ENCODE measurements at regions not wholly inside any gene's neighbourhood (a gene's known extent, or its start where the extent isn't known, plus 50 kb on each side); places are given as distances from the start of the nearest gene placed in this dataset.

DNA sequence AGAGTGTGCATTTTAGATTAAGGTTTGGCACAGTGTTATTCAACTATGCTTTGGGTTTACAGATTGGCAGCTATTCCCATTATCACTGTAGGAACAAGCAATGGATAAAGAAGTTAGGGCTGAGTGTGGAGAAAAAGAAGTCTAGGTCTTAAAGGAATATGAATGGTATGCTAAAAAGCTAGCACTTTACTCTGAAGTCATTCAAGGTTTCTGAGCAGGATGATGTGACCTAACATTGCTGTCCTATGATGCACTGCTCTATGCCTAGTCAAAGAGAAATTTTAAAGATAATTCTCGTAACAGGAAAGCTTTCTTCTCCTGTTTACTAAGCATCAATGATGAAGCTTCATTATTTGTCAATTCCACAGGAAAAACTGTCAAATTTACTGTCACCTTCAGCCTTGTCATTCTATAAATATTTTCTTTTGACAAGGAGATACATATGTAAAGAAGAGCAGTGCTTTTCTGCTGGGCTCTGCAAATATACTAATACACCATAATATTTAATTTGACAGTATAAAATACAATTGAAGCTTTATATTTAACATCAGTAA is 476.1 kb upstream of the PTPRD start:
- TF ChIP-seq POLR2A (IDR thresholded peaks at IDR 0.05; ENCODE audit: low read length) (no peak), GATA1 (IDR thresholded peaks at IDR 0.05; ENCODE audit: low read depth, low read length) (no peak)

DNA sequence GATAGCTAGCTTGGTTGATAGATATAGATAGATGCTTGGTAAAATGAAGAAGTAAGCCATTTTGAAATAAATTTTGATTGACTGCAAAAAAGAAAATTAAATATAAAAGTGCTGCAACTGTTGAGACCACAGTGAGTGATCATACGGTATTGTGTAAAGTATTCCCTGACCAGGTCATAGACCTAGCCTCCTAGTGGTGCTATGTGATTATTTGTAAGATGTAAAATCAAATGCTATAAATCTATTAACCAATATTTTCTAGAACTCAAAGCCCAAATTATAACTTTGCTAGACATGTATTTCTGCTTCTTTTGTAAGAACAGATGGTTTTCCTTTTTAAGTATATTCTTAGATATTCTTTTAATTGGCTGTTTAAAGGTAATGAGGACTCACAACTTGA is 480.2 kb upstream of the PTPRD start:
- no peak for TF ChIP-seq GATA1 (IDR thresholded peaks at IDR 0.05; ENCODE audit: low read depth, low read length)
- no peak for TF ChIP-seq POLR2A (IDR thresholded peaks at IDR 0.05; ENCODE audit: low read length)
- DNase-seq, result no peak

More for the DNA sequence above, 476.1 kb upstream of the PTPRD start:
- DNase-seq, result no peak

DNA sequence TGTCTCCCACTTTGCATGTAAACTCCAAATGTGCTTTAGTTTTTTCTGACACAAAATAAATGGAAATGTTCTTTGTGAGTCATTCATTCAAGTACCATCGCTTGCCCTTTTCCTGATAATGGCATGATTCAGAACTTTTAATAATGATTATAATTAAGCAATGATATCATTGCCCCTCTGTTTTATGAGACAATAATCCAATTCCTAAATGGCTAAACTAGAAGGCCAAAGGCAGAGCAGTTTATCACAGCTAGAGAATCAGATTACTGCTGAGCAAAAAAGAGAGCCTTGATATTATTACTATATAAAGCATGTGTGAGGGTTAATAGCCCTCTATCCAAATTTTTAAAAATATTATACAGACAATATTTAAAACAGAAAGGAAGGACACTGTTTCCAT is 484.2 kb upstream of the PTPRD start:
- no peak for TF ChIP-seq POLR2A (IDR thresholded peaks at IDR 0.05; ENCODE audit: low read length)
- no peak for TF ChIP-seq GATA1 (IDR thresholded peaks at IDR 0.05; ENCODE audit: low read depth, low read length)
- DNase-seq, result no peak

DNA sequence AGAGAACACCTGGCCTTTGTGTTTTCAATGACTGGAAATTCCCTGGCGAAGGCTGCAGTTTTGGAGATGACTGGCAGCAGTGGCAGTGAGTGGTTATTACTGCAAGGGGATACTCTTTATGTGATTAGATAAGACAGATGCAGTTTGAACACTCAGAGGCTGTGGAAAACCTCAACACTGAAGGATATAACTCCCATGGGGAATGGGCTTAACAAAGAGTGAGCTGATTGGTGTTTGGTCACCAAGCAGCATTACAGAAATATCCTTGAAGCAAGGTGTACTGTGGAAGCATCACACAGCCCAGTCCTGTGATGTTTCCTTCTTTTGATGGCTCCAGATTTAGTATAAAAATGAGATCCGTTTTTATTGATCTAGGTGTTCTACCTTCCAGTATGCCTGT is 490.7 kb upstream of the PTPRD start:
- TF ChIP-seq POLR2A (IDR thresholded peaks at IDR 0.05; ENCODE audit: low read length) (no peak), GATA1 (IDR thresholded peaks at IDR 0.05; ENCODE audit: low read depth, low read length) (no peak)
- DNase-seq, result no peak

DNA sequence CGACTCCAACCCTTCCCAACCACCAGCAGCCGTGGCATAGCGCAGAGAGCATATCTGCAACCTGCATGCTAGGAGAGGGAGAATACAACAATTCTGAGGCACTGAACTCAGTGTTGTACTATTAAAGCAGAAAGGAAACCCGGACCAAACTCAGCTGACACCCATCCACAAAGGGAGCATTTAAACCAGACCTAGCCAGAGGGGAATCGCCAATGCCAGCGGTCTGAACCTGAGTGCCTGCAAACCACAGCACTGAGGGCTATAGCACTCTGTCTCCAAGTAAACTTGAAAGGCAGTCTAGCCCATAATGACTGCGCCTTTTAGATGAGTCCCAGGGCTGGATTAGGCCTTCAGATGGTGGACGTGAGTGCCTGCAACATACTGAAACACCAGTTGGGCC is 494.4 kb upstream of the PTPRD start:
- no peak for DNase-seq
- TF ChIP-seq GATA1 (IDR thresholded peaks at IDR 0.05; ENCODE audit: low read depth, low read length), result no peak
- TF ChIP-seq POLR2A (IDR thresholded peaks at IDR 0.05; ENCODE audit: low read length), result no peak

DNA sequence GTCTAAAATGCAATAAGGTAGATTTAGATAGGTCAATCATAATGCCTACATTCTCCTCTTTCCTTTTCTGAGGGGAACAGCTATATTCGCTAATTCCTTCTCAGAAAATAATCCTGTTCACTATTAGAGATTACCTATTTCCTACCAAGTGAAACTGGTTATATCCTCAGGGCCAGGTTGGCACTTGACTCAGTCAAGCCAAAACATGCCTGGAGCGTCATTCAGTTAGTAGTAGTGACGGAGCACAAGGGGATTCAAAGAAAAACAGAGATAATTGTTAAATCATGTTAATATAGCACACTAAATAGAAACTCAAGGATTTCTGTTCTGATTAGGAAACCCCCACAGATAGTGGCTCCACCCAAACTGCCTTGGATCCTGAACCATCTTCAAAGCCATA is 515.4 kb upstream of the PTPRD start:
- TF ChIP-seq GATA1 (IDR thresholded peaks at IDR 0.05; ENCODE audit: low read depth, low read length) (no peak), POLR2A (IDR thresholded peaks at IDR 0.05; ENCODE audit: low read length) (no peak)
- no peak for DNase-seq

DNA sequence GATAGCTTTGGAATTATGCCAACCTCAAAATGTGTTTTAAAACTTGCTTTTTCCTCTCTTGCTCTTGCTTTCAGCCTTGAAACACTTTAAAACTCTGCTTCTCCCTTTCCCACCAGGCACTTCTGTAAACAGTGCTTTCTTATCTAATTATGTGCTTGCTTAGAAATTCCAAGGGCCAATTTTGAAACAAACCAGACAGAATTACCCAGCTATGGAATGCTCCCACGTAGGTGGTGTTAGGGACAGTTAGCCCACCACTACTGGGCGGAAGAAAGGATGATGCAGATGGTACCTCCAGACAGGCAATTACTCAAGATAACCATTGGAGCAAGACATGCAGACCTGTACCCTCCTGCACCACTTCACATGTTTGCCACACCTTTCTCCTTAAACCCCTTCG is 523.0 kb upstream of the PTPRD start:
- no peak for TF ChIP-seq POLR2A (IDR thresholded peaks at IDR 0.05; ENCODE audit: low read length)
- DNase-seq, result no peak

DNA sequence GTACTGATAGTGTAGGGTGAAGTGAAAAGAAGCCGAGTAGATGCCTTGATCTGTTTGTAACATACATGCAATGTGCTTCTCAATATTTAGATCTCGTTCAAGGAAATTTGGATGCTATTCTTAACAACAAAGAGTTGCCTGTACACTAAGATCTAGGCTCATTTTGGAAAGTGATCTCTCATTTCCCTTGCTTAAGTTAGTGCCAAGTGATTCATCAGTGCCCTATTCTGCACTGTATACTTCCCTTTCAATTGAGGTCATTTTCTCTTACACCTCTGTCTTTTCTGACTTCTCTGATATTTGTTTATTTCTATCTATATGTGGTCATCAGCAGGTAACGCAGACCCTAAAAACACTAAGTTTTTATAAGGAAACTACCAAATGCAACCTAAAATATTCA is 528.6 kb upstream of the PTPRD start:
- TF ChIP-seq POLR2A (IDR thresholded peaks at IDR 0.05; ENCODE audit: low read length) (no peak), GATA1 (IDR thresholded peaks at IDR 0.05; ENCODE audit: low read depth, low read length) (no peak)
- DNase-seq, result no peak

DNA sequence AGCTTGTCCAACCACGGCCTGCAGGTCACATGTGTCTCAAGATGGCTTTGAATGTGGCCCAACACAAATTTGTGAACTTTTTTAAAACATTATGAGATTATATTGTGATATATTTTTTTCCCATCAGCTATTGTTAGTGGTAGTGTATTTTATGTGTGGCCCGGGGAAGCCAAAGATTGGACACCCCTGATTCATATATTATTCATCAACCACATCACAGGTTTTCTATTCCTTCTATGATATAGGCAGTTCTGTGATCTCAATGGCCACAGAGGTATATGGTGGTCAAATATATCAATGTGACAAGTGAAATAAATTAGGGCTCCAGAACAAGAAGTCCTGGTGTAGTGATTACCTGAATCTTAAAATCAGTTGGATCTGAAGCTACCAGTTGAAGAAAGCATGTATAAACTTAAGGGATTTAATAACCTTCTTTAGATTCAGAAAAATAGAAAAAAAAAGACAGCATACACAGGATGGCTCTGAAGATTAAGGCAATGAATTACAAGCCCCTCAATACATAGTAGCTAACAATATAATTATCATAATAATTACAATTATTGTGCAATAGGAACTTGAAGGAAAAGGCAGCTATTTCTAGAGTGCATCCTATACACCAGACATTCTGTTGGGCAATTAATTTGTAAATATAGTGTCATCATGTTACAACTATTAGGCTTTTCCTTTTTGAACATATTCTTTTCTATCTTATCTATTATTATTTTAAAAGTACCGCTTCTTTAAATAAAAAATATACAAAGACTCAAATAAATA is 530.4 kb upstream of the PTPRD start:
- TF ChIP-seq POLR2A (IDR thresholded peaks at IDR 0.05; ENCODE audit: low read length) (no peak), GATA1 (IDR thresholded peaks at IDR 0.05; ENCODE audit: low read depth, low read length) (no peak)

DNA sequence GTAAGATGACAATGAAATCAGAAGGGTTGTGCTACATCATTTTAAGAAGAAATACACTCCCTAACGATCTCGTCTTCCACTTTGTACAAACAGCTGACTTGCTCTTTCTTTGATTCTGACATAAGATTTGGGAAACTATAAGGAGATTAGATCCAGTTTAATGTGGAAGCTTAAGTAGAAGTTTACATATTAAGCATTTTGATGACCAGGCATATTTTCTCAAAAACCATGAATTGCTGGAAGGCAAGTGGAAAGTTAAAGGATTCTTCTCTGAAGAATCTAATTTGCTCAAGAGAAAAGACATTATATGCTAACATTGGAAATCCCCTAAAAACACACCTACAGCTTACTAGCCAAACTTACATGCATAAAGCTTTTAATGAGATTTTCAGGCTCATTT is 531.9 kb upstream of the PTPRD start:
- no peak for DNase-seq
- TF ChIP-seq GATA1 (IDR thresholded peaks at IDR 0.05; ENCODE audit: low read depth, low read length), result no peak
- no peak for TF ChIP-seq POLR2A (IDR thresholded peaks at IDR 0.05; ENCODE audit: low read length)

More for the DNA sequence above, 530.4 kb upstream of the PTPRD start:
- no peak for DNase-seq

DNA sequence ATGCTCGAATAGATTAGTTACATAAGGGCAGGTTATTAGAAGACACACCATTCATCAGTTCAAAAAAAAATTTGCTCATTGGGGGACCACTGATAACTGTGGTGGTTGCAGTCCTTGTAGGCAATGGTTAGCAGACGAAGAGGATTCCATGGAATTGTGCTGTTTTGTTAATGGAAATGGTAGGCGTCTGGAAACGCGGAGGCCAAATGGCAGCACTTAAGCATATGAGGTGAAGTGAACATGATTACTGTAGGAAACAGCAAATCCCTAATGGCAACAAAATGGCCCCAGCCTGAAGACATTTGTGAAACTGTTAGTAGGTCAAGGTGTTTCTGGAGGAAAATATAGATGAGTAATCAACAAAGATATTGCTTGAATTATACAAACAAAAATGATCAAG is 535.4 kb upstream of the PTPRD start:
- no peak for DNase-seq
- no peak for TF ChIP-seq GATA1 (IDR thresholded peaks at IDR 0.05; ENCODE audit: low read depth, low read length)
- no peak for TF ChIP-seq POLR2A (IDR thresholded peaks at IDR 0.05; ENCODE audit: low read length)

DNA sequence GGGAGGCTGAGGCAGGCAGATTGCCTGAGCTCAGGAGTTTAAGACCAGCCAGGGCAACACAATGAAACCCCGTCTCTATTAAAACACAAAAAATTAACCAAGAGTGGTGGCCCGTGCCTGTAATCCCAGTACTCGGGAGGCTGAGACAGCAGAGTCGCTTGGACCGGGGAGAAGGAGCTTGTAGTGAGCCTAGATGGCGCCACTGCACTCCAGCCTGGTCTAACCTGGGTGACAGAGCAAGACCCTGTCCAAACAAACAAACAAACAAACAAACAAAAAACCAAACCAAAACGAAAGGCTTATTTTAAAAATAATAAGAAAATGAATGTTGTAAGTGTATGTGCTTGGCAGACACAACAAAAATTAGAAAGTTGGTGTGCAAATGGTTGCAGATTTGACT is 536.3 kb upstream of the PTPRD start:
- DNase-seq, result no peak
- TF ChIP-seq GATA1 (IDR thresholded peaks at IDR 0.05; ENCODE audit: low read depth, low read length) (no peak), POLR2A (IDR thresholded peaks at IDR 0.05; ENCODE audit: low read length) (no peak)

DNA sequence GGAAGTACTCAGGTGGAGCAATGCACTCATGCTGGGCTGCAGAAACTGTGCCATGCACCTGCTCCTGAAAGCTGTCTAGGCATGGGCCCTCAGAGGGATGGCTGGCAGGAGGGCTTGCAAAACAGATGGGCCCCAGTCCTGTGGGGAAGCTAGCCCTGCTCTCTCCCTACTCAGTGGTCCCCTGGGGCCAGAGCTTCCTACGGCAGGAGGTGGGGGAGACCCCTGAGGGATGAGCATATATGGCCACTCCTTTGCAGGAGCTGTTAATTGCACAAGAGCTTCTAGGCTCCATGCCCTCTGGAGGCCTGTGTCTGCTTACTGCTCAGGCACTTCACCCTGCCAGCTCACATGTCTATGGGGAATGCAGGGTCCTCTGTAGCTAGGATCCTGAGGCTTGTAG is 545.3 kb upstream of the PTPRD start:
- no peak for TF ChIP-seq POLR2A (IDR thresholded peaks at IDR 0.05; ENCODE audit: low read length)
- no peak for TF ChIP-seq GATA1 (IDR thresholded peaks at IDR 0.05; ENCODE audit: low read depth, low read length)
- DNase-seq, result no peak

DNA sequence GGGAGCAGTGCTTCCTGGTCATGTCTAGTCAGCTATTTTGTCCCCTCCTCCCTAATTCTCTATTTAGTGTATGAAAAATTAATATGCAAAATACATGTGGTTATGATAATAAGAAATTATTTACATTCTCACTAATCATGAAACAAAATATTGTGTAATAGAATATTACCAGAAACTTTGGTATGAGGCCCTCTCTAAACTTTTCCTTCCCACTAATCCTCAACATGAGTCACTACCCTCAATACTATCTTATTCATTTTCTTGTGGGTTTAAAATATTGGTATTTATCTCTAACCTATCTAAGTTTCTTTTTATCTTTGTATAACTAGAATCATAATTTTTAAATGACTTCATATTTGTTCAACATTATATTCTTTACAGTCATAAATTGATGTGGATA is 545.9 kb upstream of the PTPRD start:
- no peak for DNase-seq
- no peak for TF ChIP-seq POLR2A (IDR thresholded peaks at IDR 0.05; ENCODE audit: low read length)
- no peak for TF ChIP-seq GATA1 (IDR thresholded peaks at IDR 0.05; ENCODE audit: low read depth, low read length)

DNA sequence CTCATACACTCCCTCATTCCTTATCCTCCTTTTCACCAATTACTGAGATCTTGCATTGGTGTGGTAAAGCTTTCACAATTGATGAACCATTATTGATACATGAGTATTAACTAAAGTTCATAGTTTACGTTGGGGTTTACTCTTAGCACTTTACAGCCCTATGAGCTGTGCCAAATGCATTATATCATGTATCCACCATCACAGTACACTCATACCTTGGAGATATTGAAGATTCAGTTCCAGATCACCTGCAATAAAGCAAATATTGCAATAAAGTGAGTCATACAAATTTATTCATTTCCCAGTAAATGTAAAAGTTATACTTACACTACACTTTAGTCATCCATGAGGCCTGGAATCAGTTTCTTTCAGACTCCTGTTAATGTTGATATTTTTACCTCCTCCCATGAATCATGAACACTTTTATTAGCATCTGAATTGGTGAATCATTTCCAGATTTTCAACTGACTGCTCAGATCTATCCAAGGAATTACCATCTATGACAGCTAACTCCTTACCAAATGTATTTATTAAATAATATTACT is 546.6 kb upstream of the PTPRD start:
- DNase-seq, result no peak
- TF ChIP-seq POLR2A (IDR thresholded peaks at IDR 0.05; ENCODE audit: low read length) (no peak), GATA1 (IDR thresholded peaks at IDR 0.05; ENCODE audit: low read depth, low read length) (no peak)
